Keratinocyte (primary cell): ENCODE measurements at regions not wholly inside any gene's neighbourhood (a gene's known extent, or its start where the extent isn't known, plus 50 kb on each side); places are given as distances from the start of the nearest gene placed in this dataset.
"Not testable (repeated sequence)": the region's sequence is repeated elsewhere in the genome, so short reads cannot be mapped to it uniquely, and the experiment has no call there.

Source experiments
- EZH2 ChIP-seq: IDR thresholded peaks from one replicate; pipeline ENCODE4 v1.6.1; 2012; ENCODE audit warnings: inconsistent platforms, mild to moderate bottlenecking, low read length, moderate library complexity
- TF ChIP-seq, protein P1 (sequence below), 3 experiments: IDR thresholded peaks in 1 of 3; conservative IDR thresholded peaks in 1 of 3; optimal IDR thresholded peaks in 1 of 3; 2 replicates in 2 of 3; 3 replicates in 1 of 3; pipeline versions ENCODE3 to v1.5.1; 2011; ENCODE audit warnings: low read length in 3 of 3, mild to moderate bottlenecking in 3 of 3, moderate library complexity in 2 of 3, control low read depth in 1 of 3, inconsistent platforms in 1 of 3; ENCODE audit not compliant: insufficient read depth in 2 of 3; ENCODE audit errors: extremely low read depth in 1 of 3

- not testable (repeated sequence) for TF ChIP-seq EZH2
- TF ChIP-seq, protein P1, sequence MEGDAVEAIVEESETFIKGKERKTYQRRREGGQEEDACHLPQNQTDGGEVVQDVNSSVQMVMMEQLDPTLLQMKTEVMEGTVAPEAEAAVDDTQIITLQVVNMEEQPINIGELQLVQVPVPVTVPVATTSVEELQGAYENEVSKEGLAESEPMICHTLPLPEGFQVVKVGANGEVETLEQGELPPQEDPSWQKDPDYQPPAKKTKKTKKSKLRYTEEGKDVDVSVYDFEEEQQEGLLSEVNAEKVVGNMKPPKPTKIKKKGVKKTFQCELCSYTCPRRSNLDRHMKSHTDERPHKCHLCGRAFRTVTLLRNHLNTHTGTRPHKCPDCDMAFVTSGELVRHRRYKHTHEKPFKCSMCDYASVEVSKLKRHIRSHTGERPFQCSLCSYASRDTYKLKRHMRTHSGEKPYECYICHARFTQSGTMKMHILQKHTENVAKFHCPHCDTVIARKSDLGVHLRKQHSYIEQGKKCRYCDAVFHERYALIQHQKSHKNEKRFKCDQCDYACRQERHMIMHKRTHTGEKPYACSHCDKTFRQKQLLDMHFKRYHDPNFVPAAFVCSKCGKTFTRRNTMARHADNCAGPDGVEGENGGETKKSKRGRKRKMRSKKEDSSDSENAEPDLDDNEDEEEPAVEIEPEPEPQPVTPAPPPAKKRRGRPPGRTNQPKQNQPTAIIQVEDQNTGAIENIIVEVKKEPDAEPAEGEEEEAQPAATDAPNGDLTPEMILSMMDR (optimal IDR thresholded peaks at IDR 0.05 in 1 of 3, IDR thresholded peaks at IDR 0.05 in 1 of 3, conservative IDR thresholded peaks at IDR 0.05 in 1 of 3; ENCODE audit: extremely low read depth in 1 of 3, insufficient read depth in 2 of 3, low read length in 3 of 3): not testable (repeated sequence)
These were observed 336.8 kb downstream of the CWH43 start for GRCh38 chr4:49322610-49323572.
